Parathyroid adenoma (tissue), 2 donors: ENCODE measurements at regions not wholly inside any gene's neighbourhood (a gene's known extent, or its start where the extent isn't known, plus 50 kb on each side); places are given as distances from the start of the nearest gene placed in this dataset.

ENCODE experiments used
- H2AFZ ChIP-seq: fragments of 300-600 bp; sonication (generic); one replicate; pipeline ENCODE4 v1.7.0; 2017; ENCODE audit warnings: antibody characterized with exemption, mild to moderate bottlenecking
- H3K27ac ChIP-seq: fragments of 300-600 bp; sonication (generic); one replicate; pipeline ENCODE4 v1.7.0; 2017
- H3K27me3 ChIP-seq: fragments of 300-600 bp; sonication (generic); one replicate; pipeline ENCODE4 v1.7.0; 2017; ENCODE audit warnings: low read length; ENCODE audit not compliant: control insufficient read depth, insufficient read depth
- H3K36me3 ChIP-seq: fragments of 300-600 bp; sonication (generic); one replicate; pipeline ENCODE4 v1.7.0; 2017; ENCODE audit warnings: low read length; ENCODE audit not compliant: control insufficient read depth, insufficient read depth
- H3K4me1 ChIP-seq: fragments of 300-600 bp; sonication (generic); one replicate; pipeline ENCODE4 v1.7.0; 2017; ENCODE audit warnings: control low read depth
- H3K4me2 ChIP-seq: fragments of 300-600 bp; sonication (generic); one replicate; pipeline ENCODE4 v1.7.0; 2017; ENCODE audit warnings: low read length
- H3K4me3 ChIP-seq: fragments of 300-600 bp; sonication (generic); one replicate; pipeline ENCODE4 v1.7.0; 2017; ENCODE audit warnings: low read depth, low read length
- H3K79me2 ChIP-seq: fragments of 300-600 bp; sonication (generic); one replicate; pipeline ENCODE4 v1.7.0; 2017; ENCODE audit warnings: control low read depth
- H3K9ac ChIP-seq: fragments of 300-600 bp; sonication (generic); one replicate; pipeline ENCODE4 v1.7.0; 2017; ENCODE audit warnings: mild to moderate bottlenecking
- H3K9me3 ChIP-seq: fragments of 300-600 bp; sonication (generic); one replicate; pipeline ENCODE4 v1.7.0; 2017; ENCODE audit warnings: low read length; ENCODE audit not compliant: control insufficient read depth
- CTCF ChIP-seq: fragments of 300-600 bp; sonication (generic); IDR thresholded peaks from one replicate; pipeline ENCODE4 v1.7.0; 2017; ENCODE audit warnings: antibody characterized with exemption, mild to moderate bottlenecking
- donor health status: primary hyperparathyroidism.

- no peaks in the 10 kb centered on the region for H3K9me3 ChIP-seq
- H2AFZ ChIP-seq: no peak overlapping the region
- H3K27me3 ChIP-seq: no peaks in the 10 kb centered on the region
- no peaks in the 10 kb centered on the region for H3K79me2 ChIP-seq
- H3K9ac ChIP-seq: no peak overlapping the region
- H3K36me3 ChIP-seq: no peaks in the 10 kb centered on the region
- H3K27ac ChIP-seq: no peak overlapping the region
- no peaks in the 10 kb centered on the region for H3K4me1 ChIP-seq
- no peak for TF ChIP-seq CTCF
- H3K4me2 ChIP-seq: no peak overlapping the region
- H3K4me3 ChIP-seq: no peak overlapping the region
Observed at GRCh38 chr3:87363721-87364120, 87.3 kb upstream of the POU1F1 start.

DNA sequence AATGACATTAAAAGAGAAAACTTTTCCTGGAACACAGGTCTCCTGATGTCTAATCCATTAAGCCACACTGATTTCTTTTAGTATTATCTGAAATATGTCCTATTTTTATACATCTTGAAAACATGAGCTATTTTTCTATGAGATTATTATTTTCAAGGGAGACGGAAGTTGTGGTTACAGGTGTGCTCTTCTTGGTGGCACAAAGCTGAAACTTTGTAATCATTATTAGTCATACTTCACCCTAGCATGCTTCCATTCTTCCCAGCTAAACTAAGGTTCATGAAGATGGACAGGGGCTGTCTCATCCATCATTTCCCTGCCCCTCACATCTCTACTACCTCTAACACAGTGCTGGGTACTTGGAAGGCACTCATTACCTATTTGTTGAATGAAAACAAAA lies 85.6 kb upstream of the POU1F1 start:
- no peak overlapping the region for H2AFZ ChIP-seq
- H3K79me2 ChIP-seq: no peaks in the 10 kb centered on the region
- no peak overlapping the region for H3K4me2 ChIP-seq
- H3K36me3 ChIP-seq: no peaks in the 10 kb centered on the region
- H3K27ac ChIP-seq: no peak overlapping the region
- no peaks in the 10 kb centered on the region for H3K9me3 ChIP-seq
- H3K4me1 ChIP-seq: no peaks in the 10 kb centered on the region
- no peak for TF ChIP-seq CTCF
- no peak overlapping the region for H3K9ac ChIP-seq
- H3K27me3 ChIP-seq: no peaks in the 10 kb centered on the region
- H3K4me3 ChIP-seq: no peak overlapping the region

GRCh38 chr3:87361271-87361670 lies 84.9 kb upstream of the POU1F1 start:
- Histone ChIP-seq H3K9me3 (no peaks in the 10 kb centered on the region), H3K4me3 (no peak overlapping the region), H3K9ac (no peak overlapping the region), H3K4me1 (no peaks in the 10 kb centered on the region), H3K36me3 (no peaks in the 10 kb centered on the region), H2AFZ (no peak overlapping the region), H3K27ac (no peak overlapping the region), H3K27me3 (no peaks in the 10 kb centered on the region), H3K4me2 (no peak overlapping the region), H3K79me2 (no peaks in the 10 kb centered on the region)
- TF ChIP-seq CTCF: no peak

DNA sequence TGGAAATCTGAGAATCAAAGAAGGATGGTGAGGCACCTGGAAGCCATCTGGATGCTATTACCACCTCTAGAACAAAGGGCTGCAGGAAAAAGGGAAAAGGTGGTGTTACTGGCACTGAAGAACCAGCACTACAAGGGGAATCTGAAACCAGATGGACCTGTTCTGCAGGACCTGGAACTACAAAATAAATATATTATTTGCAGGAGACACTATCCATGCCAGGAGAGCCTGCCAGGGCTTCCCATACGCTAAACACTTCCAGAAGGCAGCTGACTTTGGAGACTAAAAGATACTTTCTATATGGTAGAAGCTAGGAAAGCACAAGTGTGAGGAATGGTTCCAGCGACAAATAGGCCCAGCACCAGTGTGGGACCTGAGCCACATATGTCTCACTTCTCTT lies 83.4 kb upstream of the POU1F1 start:
- Histone ChIP-seq H3K27ac (no peak overlapping the region), H3K9ac (no peak overlapping the region), H3K4me1 (no peaks in the 10 kb centered on the region), H2AFZ (no peak overlapping the region), H3K79me2 (no peaks in the 10 kb centered on the region), H3K27me3 (no peaks in the 10 kb centered on the region), H3K4me2 (no peak overlapping the region), H3K36me3 (no peaks in the 10 kb centered on the region), H3K4me3 (no peak overlapping the region), H3K9me3 (no peaks in the 10 kb centered on the region)
- no peak for TF ChIP-seq CTCF

- H3K4me1 ChIP-seq: no peaks in the 10 kb centered on the region
- no peak overlapping the region for H3K27ac ChIP-seq
- no peaks in the 10 kb centered on the region for H3K9me3 ChIP-seq
- no peak overlapping the region for H3K9ac ChIP-seq
- H3K27me3 ChIP-seq: no peaks in the 10 kb centered on the region
- no peak for TF ChIP-seq CTCF
- H2AFZ ChIP-seq: no peak overlapping the region
- no peaks in the 10 kb centered on the region for H3K79me2 ChIP-seq
- no peaks in the 10 kb centered on the region for H3K36me3 ChIP-seq
- no peak overlapping the region for H3K4me3 ChIP-seq
- H3K4me2 ChIP-seq: no peak overlapping the region
Observed at GRCh38 chr3:87359025-87359424, 82.6 kb upstream of the POU1F1 start.
